HAP-1 (cell line): ENCODE measurements at regions not wholly inside any gene's neighbourhood (a gene's known extent, or its start where the extent isn't known, plus 50 kb on each side); places are given as distances from the start of the nearest gene placed in this dataset.
A peak's percentile ranks its signal among the peaks of the same experiment; 100 is the strongest.

Source experiments
- DNase-seq, 2 experiments: peaks; one replicate each; pipeline ENCODE4 v3.0.0-alpha.2; 2016 to 2020; ENCODE audit warnings: low spot score in 2 of 2
- H3K27me3 ChIP-seq: fragments of 250-450 bp; sonication (Bioruptor Pico); 2 replicates; pipeline ENCODE4 v1.5.1; 2020; ENCODE audit warnings: low read depth, mild to moderate bottlenecking, moderate library complexity
- H3K36me3 ChIP-seq: fragments of 250-450 bp; sonication (Bioruptor Pico); replicated peaks from 2 replicates; pipeline ENCODE4 v1.5.1; 2020; ENCODE audit warnings: mild to moderate bottlenecking
- H3K4me1 ChIP-seq: fragments of 250-450 bp; sonication (Bioruptor Pico); 2 replicates; pipeline ENCODE4 v1.5.1; 2020; ENCODE audit warnings: mild to moderate bottlenecking
- H3K4me3 ChIP-seq: fragments of 250-450 bp; sonication (Bioruptor Pico); 2 replicates; pipeline ENCODE4 v1.5.1; 2020; ENCODE audit warnings: mild to moderate bottlenecking, moderate library complexity
- H3K9me3 ChIP-seq: fragments of 250-450 bp; sonication (Bioruptor Pico); 2 replicates; pipeline ENCODE4 v1.5.1; 2020; ENCODE audit warnings: mild to moderate bottlenecking, moderate library complexity
- in situ Hi-C: fragments of 300-500 bp; cut with MboI; formaldehyde crosslinking; loops from 3 replicates; pipeline ENCODE4 v1.14.3; 2020; ENCODE audit warnings: low sequenced_read_pairs, inconsistent platforms, mixed read lengths

DNA sequence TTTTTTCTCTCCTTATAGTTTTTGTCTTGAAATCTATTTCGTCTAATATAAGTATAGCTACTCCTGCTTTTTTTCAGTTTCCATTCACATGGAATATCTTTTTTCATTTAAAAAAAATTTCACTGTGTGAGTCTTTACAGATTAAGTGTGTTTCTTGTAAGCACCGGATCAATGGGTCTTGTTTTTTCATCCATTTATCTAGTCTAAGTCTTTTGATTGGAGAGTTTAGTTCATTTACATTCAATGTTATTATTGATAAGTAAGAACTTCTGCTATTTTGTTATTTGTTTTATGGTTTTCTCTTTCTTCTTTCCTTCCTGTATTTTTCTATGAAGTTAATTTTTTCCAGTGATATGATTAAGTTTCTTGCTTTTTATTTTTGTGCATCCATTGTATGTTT is 216.7 kb upstream of the CNTNAP2 start:
- in situ Hi-C loops = no loop called here
- no peak for DNase-seq
- H3K4me3 ChIP-seq = no peak overlapping the region

DNA sequence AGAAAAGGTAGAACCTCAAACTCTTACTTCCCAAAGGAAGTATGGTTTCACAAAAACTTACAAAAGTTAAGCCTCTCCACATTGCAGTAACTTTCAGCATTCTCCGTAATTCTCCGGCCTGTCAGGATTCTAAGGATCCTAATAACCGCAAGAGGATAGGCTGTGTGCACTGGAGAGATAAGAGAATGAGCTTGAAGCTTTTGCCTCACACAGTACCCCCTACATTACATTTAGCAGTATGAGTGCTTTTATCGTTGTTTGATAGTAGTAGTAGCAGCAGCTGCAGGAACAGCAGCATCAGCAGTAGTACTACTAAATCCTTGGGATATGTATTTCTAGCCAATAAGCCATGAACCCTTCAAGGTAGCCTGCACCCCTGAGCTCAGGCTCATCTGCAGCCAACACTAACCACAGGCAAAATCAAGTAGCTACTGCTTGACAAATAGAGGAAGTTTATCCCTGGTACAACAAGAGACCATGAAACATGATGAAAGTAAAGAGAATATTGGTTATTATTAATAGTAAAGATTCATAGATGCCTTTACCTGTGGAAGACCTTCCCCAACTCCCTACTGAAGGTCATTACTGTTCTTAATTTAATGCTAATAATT is 222.6 kb upstream of the CNTNAP2 start:
- Histone ChIP-seq H3K27me3 (no peaks in the 10 kb centered on the region), H3K36me3 (no peaks in the 10 kb centered on the region), H3K4me1 (no peaks in the 10 kb centered on the region), H3K9me3 (no peaks in the 10 kb centered on the region), H3K4me3 (no peak overlapping the region)
- in situ Hi-C loops = no loop called here
- no peak for DNase-seq

More for the DNA sequence above, 216.7 kb upstream of the CNTNAP2 start:
- Histone ChIP-seq H3K27me3 (no peaks in the 10 kb centered on the region), H3K4me1 (no peaks in the 10 kb centered on the region), H3K36me3 (no peaks in the 10 kb centered on the region), H3K9me3 (no peaks in the 10 kb centered on the region)

GRCh38 chr7:145884716-145885514 is 231.7 kb upstream of the CNTNAP2 start:
- in situ Hi-C loops = no loop called here

GRCh38 chr7:145876376-145876775 is 240.2 kb upstream of the CNTNAP2 start:
- in situ Hi-C loops = no loop called here
- H3K4me1 ChIP-seq = no peaks in the 10 kb centered on the region
- H3K4me3 ChIP-seq = no peak overlapping the region
- H3K9me3 ChIP-seq = no peaks in the 10 kb centered on the region; the same call in 1 of the 2 replicates
- no peaks in the 10 kb centered on the region for H3K27me3 ChIP-seq
- no peak for DNase-seq
- no peaks in the 10 kb centered on the region for H3K36me3 ChIP-seq

More at GRCh38 chr7:145884716-145885514, 231.7 kb upstream of the CNTNAP2 start:
- Histone ChIP-seq H3K9me3 (no peaks in the 10 kb centered on the region; the same call in 1 of the 2 replicates), H3K36me3 (no peaks in the 10 kb centered on the region), H3K4me3 (no peak overlapping the region), H3K27me3 (no peaks in the 10 kb centered on the region), H3K4me1 (no peaks in the 10 kb centered on the region)
- no peak for DNase-seq

GRCh38 chr7:145875267-145875666 is 241.3 kb upstream of the CNTNAP2 start:
- no peak for DNase-seq
- Histone ChIP-seq H3K27me3 (no peaks in the 10 kb centered on the region), H3K36me3 (no peaks in the 10 kb centered on the region), H3K4me1 (no peaks in the 10 kb centered on the region), H3K4me3 (no peak overlapping the region), H3K9me3 (no peaks in the 10 kb centered on the region)
- in situ Hi-C loops = no loop called here

GRCh38 chr7:145868935-145869334 is 247.7 kb upstream of the CNTNAP2 start:
- no peaks in the 10 kb centered on the region for H3K4me1 ChIP-seq
- H3K36me3 ChIP-seq = no peaks in the 10 kb centered on the region
- no peaks in the 10 kb centered on the region for H3K27me3 ChIP-seq
- in situ Hi-C loops = no loop called here
- H3K9me3 ChIP-seq = no peaks in the 10 kb centered on the region
- no peak for DNase-seq
- no peak overlapping the region for H3K4me3 ChIP-seq

DNA sequence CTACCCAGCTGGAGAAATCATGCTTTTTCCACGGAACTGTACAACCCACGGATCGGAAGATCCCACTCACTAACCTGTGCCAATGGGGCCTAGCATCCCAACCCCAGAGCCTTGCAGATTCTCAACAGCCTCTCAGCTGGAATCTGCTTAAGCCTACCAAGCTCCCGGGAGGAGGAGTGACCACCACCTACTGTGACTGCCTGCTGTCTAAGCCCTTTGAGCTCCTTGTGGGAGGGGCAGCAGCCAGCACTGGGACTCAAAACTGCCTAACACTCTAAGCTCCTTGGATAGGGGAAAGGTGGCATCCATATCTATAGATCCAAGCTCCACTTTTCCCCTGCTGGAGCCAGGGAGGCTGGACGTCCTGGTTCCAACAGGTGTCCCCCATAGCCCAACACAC is 254.4 kb upstream of the CNTNAP2 start:
- no peaks in the 10 kb centered on the region for H3K36me3 ChIP-seq
- no peaks in the 10 kb centered on the region for H3K9me3 ChIP-seq
- H3K27me3 ChIP-seq = no peaks in the 10 kb centered on the region
- no peak for DNase-seq
- H3K4me3 ChIP-seq = no peak overlapping the region
- in situ Hi-C loops = no loop called here
- no peaks in the 10 kb centered on the region for H3K4me1 ChIP-seq

- no peaks in the 10 kb centered on the region for H3K9me3 ChIP-seq
- no peaks in the 10 kb centered on the region for H3K4me1 ChIP-seq
- no peaks in the 10 kb centered on the region for H3K36me3 ChIP-seq
- H3K4me3 ChIP-seq = no peak overlapping the region
- H3K27me3 ChIP-seq = no peaks in the 10 kb centered on the region
- no peak for DNase-seq
- in situ Hi-C loops = no loop called here
These were observed 255.8 kb upstream of the CNTNAP2 start for GRCh38 chr7:145860809-145861208.

GRCh38 chr7:145850636-145851035 is 266.0 kb upstream of the CNTNAP2 start:
- H3K9me3 ChIP-seq = no peaks in the 10 kb centered on the region
- no peak overlapping the region for H3K4me3 ChIP-seq
- H3K36me3 ChIP-seq = no peaks in the 10 kb centered on the region
- DNase-seq = no peak
- in situ Hi-C loops = no loop called here
- no peaks in the 10 kb centered on the region for H3K27me3 ChIP-seq
- no peaks in the 10 kb centered on the region for H3K4me1 ChIP-seq

GRCh38 chr7:145848691-145849090 is 267.9 kb upstream of the CNTNAP2 start:
- no peaks in the 10 kb centered on the region for H3K9me3 ChIP-seq
- H3K4me1 ChIP-seq = no peaks in the 10 kb centered on the region
- in situ Hi-C loops = no loop called here
- no peak overlapping the region for H3K4me3 ChIP-seq
- no peaks in the 10 kb centered on the region for H3K27me3 ChIP-seq
- peak in 1 of 2 experiments; percentile 12 for DNase-seq
- no peaks in the 10 kb centered on the region for H3K36me3 ChIP-seq

- H3K9me3 ChIP-seq = no peaks in the 10 kb centered on the region
- H3K4me3 ChIP-seq = no peak overlapping the region
- no peak for DNase-seq
- H3K4me1 ChIP-seq = no peaks in the 10 kb centered on the region
- no peaks in the 10 kb centered on the region for H3K27me3 ChIP-seq
- in situ Hi-C loops = no loop called here
- no peaks in the 10 kb centered on the region for H3K36me3 ChIP-seq
These were observed 271.3 kb upstream of the CNTNAP2 start for GRCh38 chr7:145845345-145845744.

DNA sequence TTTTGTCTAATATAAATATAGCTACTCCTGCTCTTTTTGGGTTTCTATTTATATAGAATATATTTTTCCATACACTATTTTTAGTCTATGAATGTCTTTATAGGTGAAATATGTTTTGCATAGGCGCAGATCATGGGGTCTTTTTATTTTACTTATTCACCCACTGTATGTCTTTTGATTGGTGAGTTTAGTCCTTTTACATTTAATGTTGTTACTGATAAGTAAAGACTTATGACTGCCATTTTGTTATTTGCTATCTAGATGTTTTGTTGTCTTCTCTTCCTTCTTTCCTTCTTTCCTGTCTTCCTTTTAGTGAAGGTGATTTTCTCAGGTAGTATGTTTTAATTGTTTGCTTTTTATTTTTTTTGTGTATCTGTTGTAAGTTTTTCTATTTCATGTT is 276.8 kb upstream of the CNTNAP2 start:
- no peak overlapping the region for H3K4me3 ChIP-seq
- no peaks in the 10 kb centered on the region for H3K4me1 ChIP-seq
- in situ Hi-C loops = no loop called here
- H3K36me3 ChIP-seq = no peaks in the 10 kb centered on the region
- no peaks in the 10 kb centered on the region for H3K27me3 ChIP-seq
- no peak for DNase-seq
- H3K9me3 ChIP-seq = no peaks in the 10 kb centered on the region

GRCh38 chr7:145831616-145832206 is 284.9 kb upstream of the CNTNAP2 start:
- Histone ChIP-seq H3K4me3 (no peak overlapping the region), H3K36me3 (no peaks in the 10 kb centered on the region), H3K9me3 (no peaks in the 10 kb centered on the region), H3K27me3 (no peaks in the 10 kb centered on the region), H3K4me1 (no peaks in the 10 kb centered on the region)
- no peak for DNase-seq
- in situ Hi-C loops = no loop called here

GRCh38 chr7:145817687-145818086 is 298.9 kb upstream of the CNTNAP2 start:
- H3K36me3 ChIP-seq = no peaks in the 10 kb centered on the region
- in situ Hi-C loops = no loop called here
- no peak for DNase-seq
- H3K9me3 ChIP-seq = no peaks in the 10 kb centered on the region
- no peaks in the 10 kb centered on the region for H3K4me1 ChIP-seq
- no peaks in the 10 kb centered on the region for H3K27me3 ChIP-seq
- no peak overlapping the region for H3K4me3 ChIP-seq
